GM18499 (cell line): ENCODE measurements at regions not wholly inside any gene's neighbourhood (a gene's known extent, or its start where the extent isn't known, plus 50 kb on each side); places are given as distances from the start of the nearest gene placed in this dataset.
"Not testable (repeated sequence)": the region's sequence is repeated elsewhere in the genome, so short reads cannot be mapped to it uniquely, and the experiment has no call there.

ENCODE experiments used
- ATAC-seq: cut with Tn5 transposase; IDR thresholded peaks from one replicate; pipeline ENCODE4 v1.9.1; 2021; ENCODE audit warnings: moderate number of reproducible peaks; ENCODE audit not compliant: insufficient read depth, unreplicated experiment

GRCh38 chr6:71360556-71361335 is 72.1 kb downstream of the OGFRL1 start:
- ATAC-seq, result not testable (repeated sequence)

- no peak for ATAC-seq
These were observed 76.4 kb downstream of the OGFRL1 start for GRCh38 chr6:71364889-71365542.

GRCh38 chr6:71367756-71368155 is 79.1 kb downstream of the OGFRL1 start:
- no peak for ATAC-seq

GRCh38 chr6:71368284-71368683 is 79.7 kb downstream of the OGFRL1 start:
- ATAC-seq, result no peak

DNA sequence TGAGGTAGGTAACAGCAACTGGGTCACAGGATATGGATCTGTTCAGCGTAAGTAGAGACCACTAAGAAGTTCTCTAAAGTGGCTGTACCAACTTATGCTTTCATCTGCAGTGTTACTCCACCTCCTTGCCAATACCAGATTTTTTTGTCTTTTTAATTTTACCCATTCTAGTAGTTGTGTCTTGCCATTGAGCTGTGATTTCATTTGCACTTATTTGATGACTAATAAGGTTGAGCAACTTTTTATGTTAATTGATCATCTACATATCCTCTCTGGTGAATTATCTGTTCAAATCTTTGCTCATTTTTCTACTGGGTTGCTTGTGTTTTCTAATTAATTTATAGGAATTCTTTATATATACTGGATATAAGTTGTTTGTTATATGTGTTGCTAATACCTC is 82.9 kb downstream of the OGFRL1 start:
- ATAC-seq, result no peak

DNA sequence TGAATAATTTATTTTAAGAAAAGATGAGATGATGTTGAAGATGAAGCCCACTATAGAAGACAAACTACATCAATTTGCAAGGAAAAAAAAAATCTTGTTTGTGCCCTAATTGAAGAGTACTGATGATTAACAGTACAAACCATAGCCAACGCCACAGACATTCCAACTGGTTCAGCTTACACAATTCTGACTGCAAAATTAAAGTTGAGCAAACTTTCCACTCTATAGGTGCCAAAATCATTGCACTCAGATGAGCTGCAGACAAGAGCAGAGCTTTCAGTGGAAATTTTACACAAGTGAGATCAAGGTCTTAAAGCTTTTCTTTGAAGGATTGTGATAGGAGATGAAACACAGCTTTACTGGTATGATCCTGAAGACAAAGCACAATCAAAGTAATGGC is 85.3 kb downstream of the OGFRL1 start:
- no peak for ATAC-seq

GRCh38 chr6:71375676-71376075 is 87.1 kb downstream of the OGFRL1 start:
- ATAC-seq, result no peak

GRCh38 chr6:71376830-71377229 is 88.2 kb downstream of the OGFRL1 start:
- ATAC-seq, result no peak

GRCh38 chr6:71383476-71383875 is 94.9 kb downstream of the OGFRL1 start:
- no peak for ATAC-seq

GRCh38 chr6:71383901-71384489 is 95.4 kb downstream of the OGFRL1 start:
- ATAC-seq, result no peak

DNA sequence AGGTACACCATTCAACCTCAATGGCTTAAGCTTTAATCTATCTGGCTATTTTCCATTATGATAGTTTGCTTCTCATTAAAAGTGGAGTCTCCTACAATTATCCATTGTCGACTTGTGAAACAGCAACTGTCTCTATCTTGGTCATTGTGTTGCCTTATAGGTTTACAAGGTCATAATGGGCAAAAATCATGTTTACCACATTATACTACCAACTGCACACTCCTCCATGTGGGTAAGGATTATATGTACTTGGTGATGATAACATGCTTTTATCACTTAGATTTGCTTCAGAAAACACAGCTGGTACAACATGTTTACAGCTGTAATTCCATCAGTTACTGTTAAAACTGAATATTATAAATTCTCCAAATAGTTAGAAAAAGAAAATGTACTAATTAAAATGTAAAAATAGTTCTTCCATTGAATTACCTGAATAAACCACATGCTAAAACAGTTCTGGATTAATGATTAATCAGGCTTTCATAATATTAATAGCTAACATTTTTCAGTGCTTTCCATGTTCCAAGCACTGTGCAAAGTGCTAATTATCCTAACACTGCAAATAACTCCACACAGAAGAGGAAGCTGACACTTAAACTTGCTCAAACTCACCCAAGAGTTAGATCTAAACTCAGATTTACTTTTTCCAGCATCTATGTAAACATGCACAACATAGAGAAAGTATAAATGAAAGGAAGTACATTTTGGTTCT is 96.7 kb downstream of the OGFRL1 start:
- ATAC-seq, result no peak

- no peak for ATAC-seq
These were observed 97.6 kb downstream of the OGFRL1 start for GRCh38 chr6:71386215-71386614.

DNA sequence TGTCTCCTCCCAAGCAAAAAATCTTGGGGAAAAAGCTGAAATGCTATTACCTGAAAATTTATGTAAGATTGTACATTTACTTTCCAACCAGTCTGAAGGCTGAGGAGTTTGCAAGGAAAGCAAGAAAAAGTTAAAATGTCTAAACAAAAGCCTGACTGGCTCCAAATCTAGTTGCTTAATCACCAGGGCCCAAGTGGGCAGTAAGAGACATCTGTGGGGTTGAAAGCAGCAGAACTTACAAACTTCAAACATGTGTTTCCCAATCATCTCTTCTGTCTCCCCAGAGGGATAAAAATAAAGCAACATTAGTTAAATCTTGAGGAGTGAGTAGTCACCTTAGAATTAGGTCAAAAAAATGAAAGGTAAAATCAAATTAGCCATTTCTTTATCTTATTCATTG is 98.6 kb downstream of the OGFRL1 start:
- ATAC-seq, result no peak

- no peak for ATAC-seq
These were observed 99.6 kb downstream of the OGFRL1 start for GRCh38 chr6:71388068-71388744.

DNA sequence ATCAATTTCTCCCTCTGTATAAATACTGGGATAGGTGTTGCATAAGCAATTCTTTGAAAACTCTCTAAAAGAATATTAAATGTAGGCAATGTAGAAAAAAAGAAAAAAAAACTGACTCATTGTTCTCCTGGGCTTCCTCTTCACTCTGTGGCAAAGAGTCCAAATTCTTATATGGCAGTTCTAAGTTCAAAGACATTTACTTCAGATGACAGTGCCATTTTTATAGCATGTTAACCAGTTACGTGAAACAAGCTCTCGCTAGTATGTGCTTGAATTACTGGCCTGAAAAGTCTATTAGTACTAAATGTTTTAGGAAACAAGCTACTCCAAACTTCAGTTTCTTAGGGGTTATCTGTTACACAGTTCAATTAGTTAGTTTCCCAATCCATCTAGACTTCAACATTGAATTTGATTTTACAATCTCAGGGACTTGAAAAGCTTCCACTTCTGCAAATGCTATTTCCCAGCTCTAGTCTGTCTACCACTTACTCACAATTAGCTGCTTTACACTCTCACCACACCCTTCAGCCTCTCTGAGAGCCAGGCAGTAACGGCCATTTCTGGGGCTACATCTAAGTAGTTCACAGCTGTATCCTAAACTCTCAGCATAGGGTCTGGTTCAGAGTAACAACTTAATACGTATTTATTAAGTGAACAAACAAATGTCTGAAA is 100.4 kb downstream of the OGFRL1 start:
- no peak for ATAC-seq

DNA sequence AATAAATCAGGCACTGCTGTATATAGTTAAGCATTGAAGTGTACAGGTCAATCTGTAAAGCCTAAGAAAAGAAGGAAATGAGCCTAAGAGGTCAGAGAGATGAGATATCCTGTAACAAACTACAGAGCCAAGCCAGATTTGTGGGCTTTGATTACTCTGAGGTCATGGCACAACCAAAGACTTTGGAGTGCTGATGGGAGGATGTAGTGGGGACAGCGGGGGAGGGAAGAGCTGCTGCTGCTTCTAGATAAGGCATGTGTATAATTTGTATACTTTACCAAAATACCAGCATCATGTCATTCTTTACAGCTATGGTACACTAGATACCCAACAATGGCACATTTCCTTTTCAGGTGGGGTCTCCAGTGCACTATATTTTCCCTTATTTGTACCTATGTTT is 102.5 kb downstream of the OGFRL1 start:
- no peak for ATAC-seq

DNA sequence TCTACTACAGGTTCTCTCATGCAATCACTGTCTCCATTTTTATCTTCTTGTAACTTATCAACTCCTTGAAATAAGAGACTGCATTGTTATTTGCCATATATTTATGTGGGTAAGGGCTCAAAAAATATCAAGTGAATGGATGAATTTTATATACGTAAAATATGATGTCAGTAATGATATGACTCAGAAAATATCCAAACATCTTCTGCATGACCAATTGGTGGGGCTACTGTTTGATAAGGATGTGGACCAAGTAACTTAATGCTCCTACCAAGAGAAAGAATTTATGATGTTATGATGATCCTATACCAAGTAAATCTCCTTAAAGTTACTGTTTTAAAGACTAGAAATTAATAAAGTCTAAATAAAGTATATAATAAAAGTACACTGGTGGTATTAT is 103.7 kb downstream of the OGFRL1 start:
- no peak for ATAC-seq

- no peak for ATAC-seq
These were observed 104.9 kb downstream of the OGFRL1 start for GRCh38 chr6:71393471-71393870.

DNA sequence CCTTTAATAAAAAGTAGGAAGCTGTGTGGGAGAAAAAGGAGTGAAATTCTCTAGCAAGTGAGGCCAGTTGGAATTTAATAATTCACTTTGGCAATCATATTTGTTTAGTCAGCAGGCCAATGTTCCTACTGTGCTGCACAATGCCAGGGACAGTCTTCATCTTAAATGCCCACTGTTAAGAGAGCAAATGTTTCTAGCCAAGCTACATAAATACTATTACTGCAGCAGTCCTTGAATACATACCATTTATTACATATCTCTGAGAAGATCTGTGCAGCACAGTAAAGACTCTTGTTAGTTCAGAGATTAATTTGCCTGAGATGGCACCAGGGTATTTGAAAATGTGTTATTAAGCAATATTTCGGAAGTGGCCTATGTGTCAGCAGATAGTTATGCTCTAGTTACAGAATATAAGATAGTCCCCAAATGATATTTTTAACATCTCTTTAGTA is 105.4 kb downstream of the OGFRL1 start:
- ATAC-seq, result no peak

- no peak for ATAC-seq
These were observed 106.3 kb downstream of the OGFRL1 start for GRCh38 chr6:71394926-71395325.
